PC-3 (cell line): ENCODE measurements at regions not wholly inside any gene's neighbourhood (a gene's known extent, or its start where the extent isn't known, plus 50 kb on each side); places are given as distances from the start of the nearest gene placed in this dataset.
A peak's percentile ranks its signal among the peaks of the same experiment; 100 is the strongest.

Source experiments
- ATAC-seq: fragments of 200-7000 bp; cut with Tn5 transposase; 2 replicates; pipeline ENCODE4 v1.9.1; 2020; ENCODE audit warnings: mild to moderate bottlenecking, moderate library complexity
- BruUV-seq: library from RNA; stranded (reverse); fragments of 400-500 nt; replicated peaks from 2 replicates; lab custom pipeline; 2021; lab: Mats Ljungman, UMichigan
- CTCF ChIA-PET: fragments of 300-600 bp; sonication (Branson Sonifier 250); formaldehyde crosslinking; loops from one replicate; lab custom pipeline; 2022; ENCODE audit warnings: antibody characterized with exemption; lab: Charles Lee
- POLR2A ChIA-PET: fragments of 300-600 bp; sonication (Branson Sonifier 250); formaldehyde crosslinking; loops from one replicate; lab custom pipeline; 2022; ENCODE audit warnings: antibody characterized with exemption; ENCODE audit not compliant: unreplicated experiment; lab: Charles Lee
- DNase-seq: peaks from one replicate; pipeline ENCODE4 v3.0.0-alpha.2; 2015
- H2AFZ ChIP-seq: fragments of 300-600 bp; sonication (generic); 2 replicates; pipeline ENCODE4 v1.6.0; 2016; ENCODE audit warnings: antibody characterized with exemption, low read length
- H3F3A ChIP-seq: fragments of 300-600 bp; sonication (generic); one replicate; pipeline ENCODE4 v1.6.0; 2017; ENCODE audit warnings: antibody characterized with exemption, low read length, control low read depth, mild to moderate bottlenecking; ENCODE audit not compliant: unreplicated experiment
- H3K27ac ChIP-seq: fragments of 300-600 bp; sonication (generic); 2 replicates; pipeline ENCODE4 v1.5.1; 2016; ENCODE audit warnings: mild to moderate bottlenecking, low read length
- H3K27me3 ChIP-seq: fragments of 300-600 bp; sonication (generic); 2 replicates; pipeline ENCODE4 v1.6.1; 2016; ENCODE audit warnings: low read length, mixed read lengths
- H3K36me3 ChIP-seq: fragments of 300-600 bp; sonication (generic); 2 replicates; pipeline ENCODE4 v1.6.1; 2016; ENCODE audit warnings: low read depth, mixed run types, low read length, mixed read lengths
- H3K4me1 ChIP-seq: fragments of 300-600 bp; sonication (generic); 2 replicates; pipeline ENCODE4 v1.5.1; 2016; ENCODE audit warnings: low read length; ENCODE audit not compliant: insufficient read depth
- H3K4me2 ChIP-seq: fragments of 300-600 bp; sonication (generic); 2 replicates; pipeline ENCODE4 v1.6.0; 2016; ENCODE audit warnings: low read length
- H3K4me3 ChIP-seq: fragments of 300-600 bp; sonication (generic); 2 replicates; pipeline ENCODE4 v1.5.1; 2016; ENCODE audit warnings: mild to moderate bottlenecking, low read length, mixed read lengths
- H3K79me2 ChIP-seq: fragments of 300-600 bp; sonication (generic); 2 replicates; pipeline ENCODE4 v1.6.1; 2017; ENCODE audit warnings: low read length, mixed read lengths
- H3K9ac ChIP-seq: fragments of 300-600 bp; sonication (generic); 2 replicates; pipeline ENCODE4 v1.6.0; 2016; ENCODE audit warnings: mild to moderate bottlenecking, low read length
- H3K9me2 ChIP-seq: fragments of 300-600 bp; sonication (generic); replicated peaks from 2 replicates; pipeline ENCODE4 v1.6.1; 2016; ENCODE audit warnings: mixed run types, low read length, mixed read lengths
- H3K9me3 ChIP-seq: fragments of 300-600 bp; sonication (generic); 2 replicates; pipeline ENCODE4 v1.6.1; 2016; ENCODE audit warnings: low read length, mixed read lengths
- H4K20me1 ChIP-seq: fragments of 300-600 bp; sonication (generic); 2 replicates; pipeline ENCODE4 v1.6.1; 2016; ENCODE audit warnings: low read length, mixed read lengths
- EZH2 ChIP-seq: fragments of 300-600 bp; sonication (generic); IDR thresholded peaks from one replicate; pipeline ENCODE4 v1.6.1; 2017; ENCODE audit warnings: antibody characterized with exemption, mild to moderate bottlenecking, low read length; ENCODE audit not compliant: unreplicated experiment
- EZH2phosphoT487 ChIP-seq: fragments of 300-600 bp; sonication (generic); IDR thresholded peaks from 2 replicates; pipeline ENCODE4 v1.6.1; 2018; ENCODE audit warnings: mild to moderate bottlenecking, antibody characterized with exemption, low read length, borderline replicate concordance
- intact Hi-C: fragments of 100-400 bp; cut with micrococcal nuclease; formaldehyde crosslinking; loops from 2 replicates; pipeline ENCODE4 v1.9.0; 2023
- TF ChIP-seq, protein P1 (sequence below): fragments of 300-600 bp; sonication (generic); conservative IDR thresholded peaks from 2 replicates; pipeline ENCODE4 v1.5.1; 2017; ENCODE audit warnings: antibody characterized with exemption, low read depth, mild to moderate bottlenecking, low read length

DNA sequence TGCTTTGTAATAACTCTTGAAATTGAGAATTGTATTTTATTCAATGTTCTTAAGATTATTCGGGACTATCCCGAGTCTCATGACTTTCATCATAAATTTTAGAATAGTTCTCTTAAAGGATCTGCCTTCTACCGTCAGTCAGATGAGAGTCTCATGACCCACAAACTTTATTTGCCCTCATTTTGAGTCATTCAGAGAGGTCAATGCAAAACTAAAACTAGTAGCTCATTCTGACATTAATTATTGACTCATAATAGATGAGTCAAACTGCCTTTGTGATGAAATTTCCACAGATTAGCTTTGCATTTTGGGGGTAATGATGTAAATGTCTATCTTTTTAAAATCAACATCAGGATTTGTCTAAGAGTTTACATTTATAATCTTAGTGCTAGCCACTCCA lies 1527.3 kb downstream of the TECRL start:
- no peaks in the 10 kb centered on the region for H3F3A ChIP-seq
- CTCF ChIA-PET: no interaction called here
- TF ChIP-seq EZH2: no peak
- TF ChIP-seq, protein P1, sequence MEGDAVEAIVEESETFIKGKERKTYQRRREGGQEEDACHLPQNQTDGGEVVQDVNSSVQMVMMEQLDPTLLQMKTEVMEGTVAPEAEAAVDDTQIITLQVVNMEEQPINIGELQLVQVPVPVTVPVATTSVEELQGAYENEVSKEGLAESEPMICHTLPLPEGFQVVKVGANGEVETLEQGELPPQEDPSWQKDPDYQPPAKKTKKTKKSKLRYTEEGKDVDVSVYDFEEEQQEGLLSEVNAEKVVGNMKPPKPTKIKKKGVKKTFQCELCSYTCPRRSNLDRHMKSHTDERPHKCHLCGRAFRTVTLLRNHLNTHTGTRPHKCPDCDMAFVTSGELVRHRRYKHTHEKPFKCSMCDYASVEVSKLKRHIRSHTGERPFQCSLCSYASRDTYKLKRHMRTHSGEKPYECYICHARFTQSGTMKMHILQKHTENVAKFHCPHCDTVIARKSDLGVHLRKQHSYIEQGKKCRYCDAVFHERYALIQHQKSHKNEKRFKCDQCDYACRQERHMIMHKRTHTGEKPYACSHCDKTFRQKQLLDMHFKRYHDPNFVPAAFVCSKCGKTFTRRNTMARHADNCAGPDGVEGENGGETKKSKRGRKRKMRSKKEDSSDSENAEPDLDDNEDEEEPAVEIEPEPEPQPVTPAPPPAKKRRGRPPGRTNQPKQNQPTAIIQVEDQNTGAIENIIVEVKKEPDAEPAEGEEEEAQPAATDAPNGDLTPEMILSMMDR: no peak
- no peak for TF ChIP-seq EZH2phosphoT487
- peak; percentile 85 for ATAC-seq
- no peaks in the 10 kb centered on the region for H4K20me1 ChIP-seq
- DNase-seq: peak; percentile 85
- no peaks in the 10 kb centered on the region for H3K9me3 ChIP-seq
- H3K27me3 ChIP-seq: no peaks in the 10 kb centered on the region
- H3K4me3 ChIP-seq: peak overlapping the region; percentile 33
- H3K27ac ChIP-seq: peak overlapping the region; percentile 95
- BruUV-seq: no TSS peak
- POLR2A ChIA-PET: interaction anchor here (0.6 kb wide), 1 partner anchor 366 kb away, joined by 3 read pairs; no protein-coding TSS in a partner anchor
- H3K4me1 ChIP-seq: peaks cover 28% of the 10 kb centered on the region
- intact Hi-C loops: loop anchor here (1.0 to 5.0 kb wide), 4 partner anchors 11 to 335 kb away; no protein-coding TSS in a partner anchor
- H3K9ac ChIP-seq: peak overlapping the region; percentile 75
- H3K4me2 ChIP-seq: peak overlapping the region; percentile 76
- H3K9me2 ChIP-seq: no peaks in the 10 kb centered on the region; the same call in 1 of the 2 replicates
- H3K36me3 ChIP-seq: no peaks in the 10 kb centered on the region
- no peaks in the 10 kb centered on the region for H3K79me2 ChIP-seq
- H2AFZ ChIP-seq: peak overlapping the region; percentile 27; the same call in 1 of the 2 replicates

DNA sequence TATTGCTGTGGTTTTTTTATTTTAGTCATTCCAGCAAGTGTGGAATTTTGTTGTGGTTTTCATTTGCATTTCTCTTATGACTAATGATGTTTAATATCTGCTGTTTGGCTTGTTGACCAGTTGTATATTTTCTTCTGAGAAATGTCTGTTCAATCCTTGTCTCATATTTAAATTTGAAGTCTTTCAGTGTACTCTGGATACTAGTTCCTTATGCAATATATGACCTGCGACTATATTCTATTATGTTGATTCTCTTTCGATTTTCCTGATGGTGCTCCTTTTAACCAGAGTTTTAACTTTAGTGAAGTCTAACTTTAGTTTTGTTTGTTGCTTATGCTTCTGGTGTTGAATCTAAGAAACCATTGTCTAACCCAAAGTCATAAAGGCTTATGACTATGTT lies 1528.0 kb downstream of the TECRL start:
- no peaks in the 10 kb centered on the region for H3K9me3 ChIP-seq
- ChIA-PET POLR2A (no interaction called here), CTCF (no interaction called here)
- ATAC-seq (peak; percentile 70), DNase-seq (peak; percentile 63)
- no peaks in the 10 kb centered on the region for H3F3A ChIP-seq
- TF ChIP-seq, protein P1: no peak
- TF ChIP-seq EZH2phosphoT487 (no peak), EZH2 (no peak)
- peaks cover 25% of the 10 kb centered on the region for H3K4me1 ChIP-seq
- BruUV-seq: no TSS peak
- peak overlapping the region; percentile 33 for H3K4me3 ChIP-seq
- peak overlapping the region; percentile 76 for H3K4me2 ChIP-seq
- H3K9me2 ChIP-seq: no peaks in the 10 kb centered on the region; the same call in 1 of the 2 replicates
- H3K36me3 ChIP-seq: no peaks in the 10 kb centered on the region
- peak overlapping the region; percentile 27; the same call in 1 of the 2 replicates for H2AFZ ChIP-seq
- H3K79me2 ChIP-seq: no peaks in the 10 kb centered on the region
- H3K27ac ChIP-seq: peak overlapping the region; percentile 95
- H3K9ac ChIP-seq: peak overlapping the region; percentile 75
- H4K20me1 ChIP-seq: no peaks in the 10 kb centered on the region
- intact Hi-C loops: loop anchor here (1.0 to 5.0 kb wide), 4 partner anchors 10 to 334 kb away; no protein-coding TSS in a partner anchor
- H3K27me3 ChIP-seq: no peaks in the 10 kb centered on the region

DNA sequence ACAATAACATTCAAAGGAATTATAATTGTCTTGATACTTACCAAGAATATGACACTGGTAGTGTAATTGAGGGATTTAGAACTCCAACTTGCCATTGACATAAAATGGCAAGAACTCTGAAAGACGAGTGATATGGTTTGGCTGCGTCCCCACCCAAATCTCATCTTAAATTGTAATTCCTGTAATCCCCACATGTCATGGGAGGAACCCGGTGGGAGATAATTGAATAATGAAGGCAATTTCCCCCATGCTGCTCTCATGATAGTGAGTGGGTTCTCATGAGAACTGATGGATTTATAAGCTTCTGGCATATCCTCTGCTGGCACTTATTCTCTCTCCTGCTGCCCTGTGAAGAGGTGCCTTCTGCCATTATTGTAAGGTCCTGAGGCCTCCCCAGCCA lies 1536.4 kb downstream of the TECRL start:
- Histone ChIP-seq H3K9ac (no peak overlapping the region), H3K9me2 (no peaks in the 10 kb centered on the region), H3K79me2 (no peaks in the 10 kb centered on the region), H4K20me1 (no peaks in the 10 kb centered on the region), H3K36me3 (no peaks in the 10 kb centered on the region), H3K27ac (no peak overlapping the region), H3K9me3 (no peaks in the 10 kb centered on the region), H3K4me3 (no peak overlapping the region), H3K4me2 (no peak overlapping the region), H2AFZ (no peak overlapping the region), H3F3A (no peaks in the 10 kb centered on the region), H3K4me1 (no peaks in the 10 kb centered on the region), H3K27me3 (no peaks in the 10 kb centered on the region)
- no TSS peak for BruUV-seq
- ATAC-seq (no peak), DNase-seq (no peak)
- TF ChIP-seq, protein P1: no peak
- intact Hi-C loops: no loop called here
- ChIA-PET CTCF (no interaction called here), POLR2A (no interaction called here)
